ENCODE measurements at regions not wholly inside any gene's neighbourhood (a gene's known extent, or its start where the extent isn't known, plus 50 kb on each side); places are given as distances from the start of the nearest gene placed in this dataset.

DNA sequence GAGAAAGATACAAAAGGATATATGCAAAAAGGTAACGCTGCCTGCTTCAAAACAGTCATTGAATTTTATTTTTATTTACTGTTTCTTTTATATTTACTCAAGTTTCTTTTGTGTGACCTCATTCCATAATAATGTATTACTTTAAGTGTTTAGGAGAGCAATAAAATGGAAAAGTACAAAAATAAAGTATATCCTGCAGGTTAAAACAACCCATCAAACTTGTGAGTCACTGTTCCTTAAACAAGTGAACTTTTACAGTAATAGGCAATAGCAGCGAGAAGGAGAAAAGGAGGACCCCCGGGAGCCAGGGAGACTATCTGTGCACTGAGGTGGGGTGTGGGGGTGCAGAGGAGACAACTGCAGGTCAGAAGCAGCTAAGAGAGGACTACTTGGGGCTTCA, 124.5 kb downstream of the EN1 start:
- Histone ChIP-seq H4K20me1 (ENCODE audit: insufficient read depth) (no peaks in the 10 kb centered on the region), H3K4me3 (ENCODE audit: low read depth in 2 of 2, low read length in 1 of 2) (no peak overlapping the region), H3K4me1 (ENCODE audit: control insufficient read depth in 1 of 2, insufficient read depth in 2 of 2, low read depth in 1 of 2, low read length in 1 of 2) (no peaks in the 10 kb centered on the region), H3K79me2 (ENCODE audit: insufficient read depth) (no peaks in the 10 kb centered on the region), H3K27me3 (ENCODE audit: insufficient read depth) (peaks cover 4% of the 10 kb centered on the region; the same call in 1 of the 2 replicates), H2AFZ (ENCODE audit: low read depth) (no peak overlapping the region), H3K4me2 (no peak overlapping the region), H3K9me3 (no peaks in the 10 kb centered on the region), H3F3A (replicated peaks; ENCODE audit: insufficient read depth) (no peaks in the 10 kb centered on the region), H3K36me3 (replicated peaks in 1 of 2; ENCODE audit: control insufficient read depth in 1 of 2, insufficient read depth in 2 of 2, low read length in 1 of 2) (no peaks in the 10 kb centered on the region), H3K9ac (no peak overlapping the region), H3K27ac (ENCODE audit: low read depth in 2 of 2, low read length in 1 of 2) (no peak overlapping the region), H3K9me2 (no peaks in the 10 kb centered on the region)
- TF ChIP-seq CHD2 (IDR thresholded peaks at IDR 0.05; ENCODE audit: low read length, partially characterized antibody) (no peak), YY1 (IDR thresholded peaks at IDR 0.05; ENCODE audit: low read depth) (no peak), EP300 (IDR thresholded peaks at IDR 0.05; ENCODE audit: borderline replicate concordance in 1 of 2, low read depth in 1 of 2, low read length in 1 of 2) (no peak), TAF1 (IDR thresholded peaks at IDR 0.05; ENCODE audit: borderline replicate concordance, low read depth, low read length) (no peak), FOSL2 (IDR thresholded peaks at IDR 0.05; ENCODE audit: borderline replicate concordance, low read depth) (no peak), FOXJ3 (CRISPR knock-in tag; IDR thresholded peaks at IDR 0.05) (no peak), SIN3A (IDR thresholded peaks at IDR 0.05; ENCODE audit: borderline replicate concordance, low read depth, low read length) (no peak), CTCF (IDR thresholded peaks at IDR 0.05) (no peak), RAD21 (IDR thresholded peaks at IDR 0.05; ENCODE audit: low read length) (no peak), NFIC (IDR thresholded peaks at IDR 0.05; ENCODE audit: borderline replicate concordance) (no peak), RXRA (IDR thresholded peaks at IDR 0.05; ENCODE audit: borderline replicate concordance, low read depth) (no peak)
- TF ChIP-seq, protein P1, sequence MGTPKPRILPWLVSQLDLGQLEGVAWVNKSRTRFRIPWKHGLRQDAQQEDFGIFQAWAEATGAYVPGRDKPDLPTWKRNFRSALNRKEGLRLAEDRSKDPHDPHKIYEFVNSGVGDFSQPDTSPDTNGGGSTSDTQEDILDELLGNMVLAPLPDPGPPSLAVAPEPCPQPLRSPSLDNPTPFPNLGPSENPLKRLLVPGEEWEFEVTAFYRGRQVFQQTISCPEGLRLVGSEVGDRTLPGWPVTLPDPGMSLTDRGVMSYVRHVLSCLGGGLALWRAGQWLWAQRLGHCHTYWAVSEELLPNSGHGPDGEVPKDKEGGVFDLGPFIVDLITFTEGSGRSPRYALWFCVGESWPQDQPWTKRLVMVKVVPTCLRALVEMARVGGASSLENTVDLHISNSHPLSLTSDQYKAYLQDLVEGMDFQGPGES (IDR thresholded peaks at IDR 0.05; ENCODE audit: low read depth, low read length) = no peak
- ChIA-PET CTCF (interaction anchor here (0.6 kb wide), 1 partner anchor 191 kb away, joined by 3 read pairs; no protein-coding TSS in a partner anchor), POLR2A (no interaction called here)
- WGBS (ENCODE audit: low lambda C conversion rate) = 43% methylated on average over 3 of the region's 3 CpGs
- DNase-seq = no peak

- WGBS (ENCODE audit: low lambda C conversion rate) = 63% methylated on average over 11 of the region's 11 CpGs
- CTCF ChIA-PET = interaction anchor here (0.6 kb wide), 1 partner anchor 190 kb away, joined by 3 read pairs; no protein-coding TSS in a partner anchor
- no peak for TF ChIP-seq EP300 (IDR thresholded peaks at IDR 0.05; ENCODE audit: borderline replicate concordance in 1 of 2, low read depth in 1 of 2, low read length in 1 of 2)
- TF ChIP-seq SMC3 (IDR thresholded peaks at IDR 0.05; ENCODE audit: low read depth, low read length) = no peak
- TF ChIP-seq RXRA (IDR thresholded peaks at IDR 0.05; ENCODE audit: borderline replicate concordance, low read depth) = no peak
- TF ChIP-seq CTCF (IDR thresholded peaks at IDR 0.05) = no peak
- TF ChIP-seq USF2 (IDR thresholded peaks at IDR 0.05; ENCODE audit: borderline replicate concordance, low read depth, low read length) = no peak
- TF ChIP-seq MXI1 (IDR thresholded peaks at IDR 0.05; ENCODE audit: low read depth, low read length) = no peak
- no peak for TF ChIP-seq EZH2phosphoT487 (IDR thresholded peaks at IDR 0.05; ENCODE audit: borderline replicate concordance, low read depth)
- TF ChIP-seq FOXJ3 (CRISPR knock-in tag; IDR thresholded peaks at IDR 0.05) = no peak
- no peak for TF ChIP-seq TCF12 (IDR thresholded peaks at IDR 0.05)
- TF ChIP-seq YY1 (IDR thresholded peaks at IDR 0.05; ENCODE audit: low read depth) = no peak
- TF ChIP-seq, protein P1 (IDR thresholded peaks at IDR 0.05; ENCODE audit: low read depth, low read length) = no peak
These were observed 125.5 kb downstream of the EN1 start for GRCh38 chr2:118721817-118722551.

More at GRCh38 chr2:118721817-118722551, 125.5 kb downstream of the EN1 start:
- no peaks in the 10 kb centered on the region for H3K4me1 ChIP-seq (ENCODE audit: control insufficient read depth in 1 of 2, insufficient read depth in 2 of 2, low read depth in 1 of 2, low read length in 1 of 2)
- H3K9me2 ChIP-seq = no peaks in the 10 kb centered on the region
- H3K4me3 ChIP-seq (ENCODE audit: low read depth in 2 of 2, low read length in 1 of 2) = no peak overlapping the region
- H3K9ac ChIP-seq = no peak overlapping the region
- no peak overlapping the region for H3K4me2 ChIP-seq
- no peaks in the 10 kb centered on the region for H4K20me1 ChIP-seq (ENCODE audit: insufficient read depth)
- H3K36me3 ChIP-seq (replicated peaks in 1 of 2; ENCODE audit: control insufficient read depth in 1 of 2, insufficient read depth in 2 of 2, low read length in 1 of 2) = no peaks in the 10 kb centered on the region
- no peak overlapping the region for H3K27ac ChIP-seq (ENCODE audit: low read depth in 2 of 2, low read length in 1 of 2)
- DNase-seq = no peak
- no peaks in the 10 kb centered on the region for H3F3A ChIP-seq (replicated peaks; ENCODE audit: insufficient read depth)
- H3K27me3 ChIP-seq (ENCODE audit: insufficient read depth) = peaks cover 6% of the 10 kb centered on the region; the same call in 1 of the 2 replicates
- POLR2A ChIA-PET = no interaction called here
- H3K79me2 ChIP-seq (ENCODE audit: insufficient read depth) = no peaks in the 10 kb centered on the region
- H3K9me3 ChIP-seq = no peaks in the 10 kb centered on the region
- no peak overlapping the region for H2AFZ ChIP-seq (ENCODE audit: low read depth)
